HG03103 (cell line): ENCODE measurements at regions not wholly inside any gene's neighbourhood (a gene's known extent, or its start where the extent isn't known, plus 50 kb on each side); places are given as distances from the start of the nearest gene placed in this dataset.

Experiments
- ATAC-seq: cut with Tn5 transposase; IDR thresholded peaks from one replicate; pipeline ENCODE4 v1.9.1; 2021; ENCODE audit warnings: low read depth; ENCODE audit not compliant: unreplicated experiment

DNA sequence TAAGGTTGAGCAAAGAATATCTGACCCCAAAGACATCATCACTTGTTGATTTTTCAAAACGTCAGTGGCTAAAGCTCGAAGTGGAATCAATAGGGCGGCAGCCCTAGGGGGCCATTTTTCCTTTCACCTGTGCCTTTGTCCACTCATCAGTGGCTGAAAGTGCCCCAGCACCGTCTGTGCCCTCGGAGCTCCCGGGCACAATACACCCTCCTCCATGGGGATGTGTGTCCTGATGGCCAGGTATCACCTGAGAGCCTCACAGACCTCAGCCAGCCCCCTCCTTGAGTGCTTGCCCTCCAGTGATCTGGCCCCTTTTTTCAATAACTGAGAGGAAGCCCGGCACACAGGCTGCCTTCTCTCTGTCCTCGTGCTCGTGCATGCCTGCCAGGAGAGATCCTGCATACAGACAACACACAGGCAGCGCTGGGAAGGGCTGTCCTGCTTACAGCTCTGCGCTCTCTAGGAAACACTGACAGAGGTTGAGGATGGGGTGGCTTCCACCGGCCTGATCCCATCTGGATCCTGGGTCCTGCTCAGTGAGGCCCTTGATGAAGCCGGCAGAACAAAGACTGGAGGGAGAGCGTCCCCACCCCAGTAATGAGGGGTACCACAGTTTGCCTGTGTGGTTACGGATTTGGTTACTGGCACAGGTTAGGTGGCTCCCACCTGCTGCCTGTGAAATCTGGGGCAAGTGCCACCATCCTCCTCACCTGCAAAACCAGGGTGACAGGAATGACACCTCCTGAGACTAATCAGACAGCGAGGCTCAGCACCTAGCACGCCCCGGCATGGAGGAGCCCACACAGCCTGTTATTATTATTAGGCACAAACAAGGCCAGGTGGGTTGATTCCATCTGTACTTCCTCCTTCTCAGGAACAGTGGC, 197.5 kb upstream of the RAB6C start:
- no peak for ATAC-seq

DNA sequence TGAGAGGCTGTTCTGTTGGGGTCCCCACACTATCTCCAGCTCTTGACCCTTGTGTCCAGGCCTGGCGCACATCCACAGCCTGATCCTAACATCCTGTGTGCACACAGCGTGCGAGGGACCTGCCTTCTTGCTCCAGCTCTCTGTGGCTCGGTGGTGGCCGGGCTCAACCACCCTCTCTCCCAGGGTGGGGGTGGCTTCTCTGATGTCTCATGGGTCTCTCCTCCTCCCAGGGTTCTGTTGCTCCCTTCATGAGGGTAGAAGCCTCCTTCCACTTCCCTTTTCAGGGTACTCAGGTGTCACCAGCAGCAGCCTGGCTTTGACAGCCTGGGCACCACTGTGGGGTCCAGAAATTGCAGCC, 196.9 kb upstream of the RAB6C start:
- ATAC-seq: no peak

DNA sequence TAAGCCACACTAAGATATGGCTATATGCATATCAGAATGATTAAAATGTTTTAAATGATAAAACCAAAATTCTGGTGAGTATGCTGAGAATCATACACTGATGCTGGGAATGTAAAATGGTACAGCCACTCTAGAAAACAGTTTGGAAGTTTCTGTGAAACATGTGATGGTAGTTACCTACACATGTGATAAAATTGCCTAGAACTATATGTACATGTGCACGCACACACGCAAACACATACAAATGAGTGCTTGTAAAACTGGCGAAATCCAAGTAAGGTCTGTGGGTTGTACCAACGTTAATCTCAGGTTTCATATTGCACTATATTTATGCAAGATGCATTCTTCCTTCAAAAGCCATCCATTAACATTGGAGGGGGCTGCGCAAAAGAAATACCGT, 195.0 kb upstream of the RAB6C start:
- ATAC-seq: no peak

DNA sequence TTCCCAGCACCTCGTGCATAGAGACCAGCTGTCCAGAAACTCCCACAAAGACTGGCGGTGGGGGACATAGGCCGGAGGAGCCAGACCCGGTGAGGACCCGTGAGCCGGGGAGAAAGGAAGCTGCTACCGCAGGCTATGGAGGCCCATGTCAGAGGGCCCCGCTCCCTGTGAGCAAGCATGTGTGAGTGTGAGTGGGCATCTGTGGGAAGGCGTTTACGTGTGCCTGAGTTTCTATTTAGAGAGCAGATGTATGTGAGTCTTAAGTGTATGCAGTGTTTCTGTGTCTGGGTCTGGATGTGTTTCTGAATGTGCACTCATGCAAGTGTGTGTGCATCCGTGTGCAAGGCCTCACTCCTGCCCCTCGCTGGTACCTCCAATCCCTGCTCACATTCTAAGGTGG, 187.8 kb upstream of the RAB6C start:
- ATAC-seq: no peak

DNA sequence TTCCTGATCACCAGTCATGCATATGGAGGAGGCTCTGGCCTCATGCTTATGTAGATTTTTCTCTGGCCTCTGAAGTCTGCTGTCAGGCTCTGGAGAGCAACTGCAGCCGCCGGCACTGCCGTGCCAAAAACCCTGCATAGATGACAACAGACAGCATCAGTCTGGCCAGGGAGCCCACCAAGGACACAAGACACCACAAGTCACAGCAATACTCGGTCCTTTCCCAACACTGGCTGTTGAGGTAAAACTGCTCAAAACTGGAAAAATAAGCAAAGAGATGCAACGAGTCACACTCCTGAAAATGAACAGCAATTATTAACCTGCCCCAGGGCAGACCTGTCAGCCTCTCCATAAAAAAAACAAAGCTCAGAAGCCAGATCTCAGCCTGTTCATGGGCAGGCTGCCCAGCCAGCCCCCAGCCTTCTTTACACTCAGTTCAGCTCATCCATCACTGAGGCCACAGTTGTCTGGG, 186.0 kb upstream of the RAB6C start:
- ATAC-seq: no peak

DNA sequence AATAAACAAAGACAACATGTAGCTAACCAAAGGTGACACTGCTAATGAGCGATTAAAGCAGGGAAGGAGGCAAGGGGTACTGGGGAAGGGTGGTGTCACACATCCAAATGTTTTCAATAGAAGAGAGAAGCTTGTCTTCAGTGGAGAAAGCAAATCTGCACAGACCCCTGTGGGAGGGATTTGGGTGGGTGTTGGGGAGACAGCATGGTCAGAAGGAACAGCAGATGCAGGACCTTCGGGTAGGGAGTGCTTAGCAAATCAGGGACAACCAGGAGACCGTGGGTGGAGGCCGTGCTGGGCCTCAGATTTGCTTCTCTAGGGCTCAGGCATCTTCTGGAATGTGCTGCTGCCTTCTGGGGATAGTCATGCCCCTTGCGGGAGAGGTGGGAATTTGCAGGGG, 185.3 kb upstream of the RAB6C start:
- no peak for ATAC-seq

DNA sequence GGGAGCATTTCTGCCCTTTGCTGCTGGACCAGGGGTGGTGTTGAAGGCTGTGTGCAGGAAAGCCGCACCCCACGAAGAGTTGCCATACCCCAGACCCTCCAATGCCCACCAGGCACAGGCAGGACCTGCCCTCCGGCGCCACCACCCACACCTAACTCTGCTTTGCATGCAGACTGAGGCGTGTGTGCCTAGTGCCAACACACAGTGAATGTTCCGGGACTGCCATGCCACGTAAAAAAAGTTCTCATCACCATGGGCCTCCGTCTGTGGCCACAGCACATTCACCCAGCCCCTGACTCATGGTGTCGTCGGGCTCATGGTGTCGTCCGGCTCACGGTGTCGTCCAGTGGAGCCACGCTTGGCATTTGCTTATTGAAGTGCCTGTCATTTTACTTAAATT, 184.9 kb upstream of the RAB6C start:
- ATAC-seq: no peak

DNA sequence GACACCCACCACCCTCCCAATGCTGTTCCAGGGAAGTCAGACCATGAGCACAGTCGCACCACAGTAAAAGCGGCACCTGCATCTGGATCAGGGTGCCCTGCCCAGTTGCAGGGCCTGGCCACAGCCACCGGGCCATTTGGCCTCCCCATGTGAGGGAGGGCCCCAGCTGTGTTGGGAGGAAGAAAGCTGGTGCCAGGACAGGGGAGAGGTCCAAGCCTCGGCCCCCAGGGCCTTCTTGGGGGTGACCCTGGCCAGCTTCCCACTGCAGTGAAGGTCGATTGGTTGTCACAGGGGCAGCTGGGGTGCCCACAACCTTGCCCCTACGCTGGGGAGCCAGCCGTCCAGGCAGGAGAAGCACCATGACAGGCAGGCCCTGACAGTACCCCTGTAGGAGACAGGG, 183.2 kb upstream of the RAB6C start:
- no peak for ATAC-seq

DNA sequence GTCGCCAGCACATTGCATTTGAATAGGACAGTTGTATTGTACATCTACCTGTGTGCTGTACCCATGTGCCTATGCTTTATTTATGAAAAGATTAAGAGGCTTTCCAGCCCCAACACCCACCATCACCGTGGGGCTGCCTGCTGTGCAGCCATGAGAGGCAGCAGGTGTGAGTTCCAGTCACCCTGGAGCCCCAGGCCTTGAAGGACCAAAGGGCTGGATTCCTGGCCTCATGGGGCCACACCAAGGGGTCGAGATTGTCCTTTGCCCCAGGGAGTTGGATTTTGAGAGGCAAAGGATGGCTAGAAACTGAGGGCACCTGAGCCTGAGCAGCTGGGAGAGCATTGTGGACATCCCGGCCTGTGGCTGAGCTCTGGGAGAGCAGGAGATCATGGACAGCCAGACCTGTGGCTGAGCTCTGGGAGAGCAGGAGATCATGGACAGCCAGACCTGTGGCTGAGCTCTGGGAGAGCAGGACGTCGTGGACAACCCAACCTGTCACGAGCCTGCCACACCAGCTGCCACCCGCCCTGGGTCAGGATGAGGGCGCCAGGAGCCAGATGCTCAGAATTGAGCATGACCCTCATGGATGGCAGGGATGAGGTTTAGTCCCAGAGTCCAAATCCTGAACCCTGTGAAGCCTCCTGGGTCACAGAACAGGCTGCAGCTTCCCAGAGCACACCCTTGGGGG, 182.5 kb upstream of the RAB6C start:
- ATAC-seq: no peak

DNA sequence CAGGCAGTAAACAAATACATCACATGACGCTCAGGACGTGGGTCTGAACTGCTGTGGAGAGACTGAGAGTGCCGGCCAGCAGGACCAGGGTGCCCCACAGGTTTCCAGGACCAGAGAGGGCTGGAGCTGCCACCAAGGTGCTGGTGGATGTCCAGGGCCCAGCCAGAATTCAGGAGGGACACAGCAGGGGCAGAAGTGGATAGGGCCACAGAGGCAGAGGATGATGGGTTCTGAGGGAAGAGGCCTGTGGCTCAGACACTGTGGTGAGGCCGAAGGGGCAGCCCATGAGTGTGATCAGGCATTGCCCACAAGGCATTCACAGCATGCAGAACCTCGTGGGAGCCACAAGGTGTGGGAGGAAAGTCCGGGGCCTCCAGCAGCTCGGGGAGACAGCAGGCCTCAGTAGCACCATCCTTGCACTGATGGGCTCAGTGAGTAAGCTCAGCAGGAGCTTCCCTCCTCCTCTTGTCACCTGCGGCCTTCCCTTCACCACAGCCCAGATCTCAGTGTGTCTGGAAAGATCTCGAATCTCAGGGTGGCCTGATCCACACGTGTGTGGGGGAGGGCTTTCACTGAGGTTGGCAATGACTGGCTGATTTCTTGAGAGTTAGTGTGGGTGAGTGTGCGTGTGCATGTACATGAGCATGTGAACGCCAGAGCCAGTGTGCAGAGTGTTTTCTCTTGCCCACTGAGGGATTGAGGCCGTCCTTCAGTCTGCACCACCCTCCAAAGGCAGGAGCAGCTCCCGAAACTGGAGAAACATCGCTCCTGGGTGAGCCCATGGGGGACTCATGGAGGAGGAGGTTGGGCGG, 181.8 kb upstream of the RAB6C start:
- ATAC-seq: no peak

DNA sequence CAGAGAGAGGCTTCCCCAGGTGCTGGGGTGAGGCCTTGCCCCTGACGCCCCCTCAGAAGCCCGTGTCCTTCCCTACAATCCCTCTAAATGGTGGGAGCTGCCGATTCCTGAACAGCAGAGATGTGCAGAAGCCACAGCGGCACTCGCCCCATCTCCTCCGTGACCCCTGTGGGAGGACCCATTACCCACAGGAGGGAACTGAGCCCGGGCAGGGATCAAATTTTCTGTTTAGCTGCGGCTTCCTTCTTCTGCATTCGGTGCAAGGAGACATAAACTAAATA, 181.2 kb upstream of the RAB6C start:
- no peak for ATAC-seq

DNA sequence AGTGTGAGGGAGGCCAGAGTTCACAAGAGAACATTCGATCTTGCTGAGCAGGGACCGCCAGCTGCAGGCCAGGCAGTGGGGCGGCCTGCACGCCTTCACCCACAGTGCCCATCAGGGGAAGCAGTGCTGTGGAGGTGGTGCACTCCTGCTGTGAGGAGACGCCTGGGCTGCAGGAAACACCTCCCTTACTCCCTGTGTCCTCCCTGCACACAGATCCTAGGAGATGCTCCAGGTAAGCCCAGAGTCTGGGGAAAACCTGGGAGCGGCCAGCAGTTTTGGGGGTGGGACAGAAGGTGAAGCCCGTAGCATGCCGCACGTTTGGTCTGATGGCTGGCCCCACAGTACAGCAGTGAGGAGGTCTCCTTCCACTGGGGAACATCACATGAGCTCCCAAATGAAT, 180.8 kb upstream of the RAB6C start:
- ATAC-seq: no peak

DNA sequence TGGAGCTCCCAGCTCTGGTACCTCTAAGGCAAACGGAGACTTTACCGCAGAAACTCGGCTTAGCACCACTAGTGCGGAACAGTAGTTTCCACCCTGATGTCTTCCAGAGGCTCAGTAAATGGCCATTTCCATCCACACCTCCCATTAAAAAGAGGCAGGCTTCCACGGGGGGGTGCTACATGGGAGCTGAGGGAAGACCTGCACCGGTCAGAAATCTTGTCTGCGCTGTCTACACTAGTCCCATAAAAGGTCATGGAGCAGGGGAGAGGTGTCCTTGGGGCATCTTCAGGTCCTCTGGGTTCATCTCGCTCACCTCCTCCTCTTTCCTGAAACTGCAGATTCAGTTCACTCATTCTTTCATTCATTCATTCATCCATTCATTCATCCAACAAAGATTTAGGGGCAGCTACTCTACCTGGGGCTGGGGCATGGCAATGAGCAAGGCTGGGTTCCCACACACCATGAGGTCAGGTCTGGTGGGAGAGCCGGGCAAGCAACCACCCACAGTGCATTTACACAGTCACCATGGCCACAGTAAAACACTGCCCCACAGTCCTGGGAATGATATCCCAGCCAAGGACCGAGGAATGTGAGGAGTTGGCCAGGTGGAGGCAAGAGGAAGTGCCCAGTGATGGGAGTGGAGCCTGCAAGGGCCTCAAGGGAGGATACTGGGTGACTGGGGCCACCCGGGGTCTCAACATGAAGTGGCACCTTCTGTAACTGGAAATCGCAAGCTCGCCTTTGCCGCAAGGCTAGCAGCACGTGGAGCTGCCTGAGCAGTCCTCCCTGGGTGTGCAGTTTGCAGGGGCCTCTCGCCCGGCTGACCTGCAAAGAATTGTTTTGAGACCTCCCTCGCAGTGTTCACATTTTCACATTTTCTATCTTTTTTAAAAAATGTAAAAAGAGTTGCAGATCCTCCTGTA, 180.2 kb upstream of the RAB6C start:
- no peak for ATAC-seq

DNA sequence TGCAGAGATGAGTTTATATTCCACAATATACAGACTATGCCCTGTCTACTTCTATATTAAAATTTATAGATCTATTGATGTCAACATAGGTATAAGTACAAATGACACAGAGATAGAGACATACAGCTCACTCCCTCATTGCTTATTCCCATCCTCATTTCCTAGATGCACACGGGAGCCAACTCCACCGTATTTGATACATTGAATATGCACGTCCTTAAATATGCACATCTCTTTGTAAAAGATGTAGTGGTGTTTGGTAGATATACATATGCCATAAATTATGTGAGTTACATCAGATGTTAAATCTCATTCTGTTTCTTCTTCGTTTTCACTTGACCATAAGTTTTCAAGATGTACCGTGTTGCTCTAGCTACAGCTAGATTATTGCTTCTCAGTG, 179.2 kb upstream of the RAB6C start:
- ATAC-seq: no peak

DNA sequence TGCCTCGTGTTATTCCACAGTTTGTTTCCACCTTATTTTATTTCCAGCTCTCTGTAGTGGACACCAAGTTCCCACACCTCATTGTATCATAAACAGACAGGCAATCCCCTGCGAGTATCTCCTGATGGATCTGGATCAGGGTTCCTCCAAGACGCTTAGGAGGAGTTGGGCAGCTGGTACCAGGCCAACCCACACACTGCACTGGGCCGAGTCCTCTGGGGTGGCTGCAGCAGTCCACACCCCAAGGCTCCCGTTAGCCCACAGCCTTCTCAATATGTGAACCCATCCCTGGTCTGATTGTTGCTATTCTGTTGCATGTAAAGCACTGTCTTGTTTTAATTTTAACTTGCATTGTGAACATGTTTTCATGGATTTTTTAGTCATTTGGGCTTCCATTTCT, 178.8 kb upstream of the RAB6C start:
- no peak for ATAC-seq

DNA sequence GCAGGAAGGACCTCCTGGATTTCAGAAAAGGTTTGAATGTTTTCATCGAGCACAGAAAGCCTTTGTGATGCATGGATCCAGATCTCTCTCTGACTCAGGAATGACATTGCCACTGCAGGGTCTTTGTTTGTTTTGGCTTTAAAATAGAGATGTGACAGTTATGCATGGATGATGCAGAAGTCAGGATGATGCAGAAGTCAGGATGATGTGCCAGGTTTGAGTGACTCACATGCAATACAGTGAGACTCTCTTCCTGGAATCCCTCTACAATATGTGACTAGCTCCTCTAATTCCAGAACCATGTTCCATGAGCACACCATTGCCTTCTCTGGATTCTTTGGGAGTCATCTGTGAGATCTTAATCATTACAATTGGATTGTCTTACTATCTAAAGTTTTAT, 177.9 kb upstream of the RAB6C start:
- ATAC-seq: no peak

DNA sequence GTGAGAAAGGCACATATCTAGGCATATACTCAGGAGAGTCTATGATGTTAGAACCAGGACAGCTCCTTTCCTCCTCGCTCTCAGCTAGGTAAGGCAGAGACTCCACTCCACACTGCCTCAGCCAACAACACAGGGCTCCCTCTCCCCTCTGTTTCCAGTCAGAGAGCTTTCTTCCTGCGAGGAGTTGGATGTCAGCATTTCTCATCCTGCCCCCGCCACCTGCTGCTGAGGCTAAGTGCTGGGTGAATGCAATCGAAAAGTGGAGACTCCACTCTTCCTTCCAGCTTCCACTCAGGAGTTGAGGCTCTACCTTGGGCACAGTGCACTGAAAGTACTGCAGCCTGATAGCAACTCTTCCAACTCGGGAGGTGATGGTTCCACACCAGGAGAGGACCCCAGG, 177.2 kb upstream of the RAB6C start:
- no peak for ATAC-seq

DNA sequence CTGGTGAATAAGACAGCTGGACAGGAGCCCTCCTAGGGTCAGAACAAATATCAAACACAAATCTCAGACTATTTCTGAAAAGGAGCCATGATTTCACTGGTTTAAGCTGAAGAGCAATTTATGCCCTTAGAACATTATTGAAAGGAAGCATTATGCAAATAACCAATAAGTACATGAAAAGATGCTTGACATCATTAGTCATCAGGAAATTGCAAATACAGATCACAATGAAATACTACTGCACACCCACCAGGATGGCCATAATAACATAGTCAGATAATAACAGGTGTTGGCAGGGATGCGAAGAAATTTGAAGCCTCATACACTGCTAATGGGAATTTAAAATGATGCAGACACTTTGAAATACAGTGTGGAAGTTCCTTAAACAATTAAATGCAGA, 176.4 kb upstream of the RAB6C start:
- no peak for ATAC-seq

DNA sequence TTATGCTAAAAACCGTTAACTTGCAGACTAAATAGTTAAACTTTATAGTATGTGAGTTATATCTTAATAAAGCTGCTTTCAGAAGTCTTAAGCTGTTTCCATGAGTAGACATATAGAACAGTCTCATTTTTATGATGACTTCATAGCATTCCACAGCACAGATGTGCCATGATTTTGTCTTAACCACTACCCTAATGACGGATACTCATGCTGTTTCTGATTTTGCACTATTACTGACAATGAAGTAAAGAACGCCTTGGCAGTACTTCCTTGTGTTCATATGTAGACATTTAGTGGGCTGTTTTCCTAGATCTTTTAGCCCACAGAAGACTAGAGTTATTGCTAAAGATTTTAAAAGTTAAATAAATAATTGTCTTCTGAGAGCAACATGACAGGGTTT, 175.6 kb upstream of the RAB6C start:
- no peak for ATAC-seq

DNA sequence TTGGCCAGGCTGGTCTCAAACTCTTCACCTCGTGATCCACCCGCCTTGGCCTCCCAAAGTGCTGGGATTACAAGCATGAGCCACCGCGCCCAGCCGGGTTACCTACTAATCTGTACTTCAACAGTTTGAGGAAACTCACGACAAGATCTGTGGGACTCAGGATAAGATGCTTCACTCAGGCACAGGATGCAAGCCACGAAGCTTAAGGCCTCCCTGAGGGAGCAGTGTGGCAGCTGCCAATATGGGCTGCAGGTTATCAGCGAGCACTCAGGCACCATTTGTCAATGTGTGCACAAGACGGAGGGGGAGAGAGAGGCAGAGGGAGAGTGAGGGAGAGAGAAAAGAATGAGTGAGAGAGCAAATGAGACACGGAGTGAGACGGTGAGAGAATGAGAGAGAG, 173.6 kb upstream of the RAB6C start:
- no peak for ATAC-seq

DNA sequence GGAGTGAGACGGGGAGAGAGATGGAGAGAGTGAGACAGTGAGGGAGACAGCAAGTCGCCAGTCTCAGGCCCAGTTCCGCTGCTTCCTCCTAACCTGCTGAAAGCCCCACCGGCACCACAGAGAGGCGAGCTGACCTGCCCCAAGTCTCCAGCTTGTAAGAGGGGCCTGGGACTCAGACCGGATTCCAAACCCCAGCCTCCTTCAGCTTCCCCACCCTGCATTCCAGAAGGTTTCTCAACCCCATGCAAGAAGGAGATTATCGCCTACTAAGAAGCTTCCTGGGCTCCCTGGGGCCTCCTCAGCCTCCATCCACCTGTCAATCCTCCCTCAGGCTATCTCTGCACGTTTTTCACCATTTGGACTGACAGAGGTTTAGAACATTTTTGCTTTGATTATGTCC, 173.1 kb upstream of the RAB6C start:
- ATAC-seq: no peak
